ENCODE measurements at regions not wholly inside any gene's neighbourhood (a gene's known extent, or its start where the extent isn't known, plus 50 kb on each side); places are given as distances from the start of the nearest gene placed in this dataset.

DNA sequence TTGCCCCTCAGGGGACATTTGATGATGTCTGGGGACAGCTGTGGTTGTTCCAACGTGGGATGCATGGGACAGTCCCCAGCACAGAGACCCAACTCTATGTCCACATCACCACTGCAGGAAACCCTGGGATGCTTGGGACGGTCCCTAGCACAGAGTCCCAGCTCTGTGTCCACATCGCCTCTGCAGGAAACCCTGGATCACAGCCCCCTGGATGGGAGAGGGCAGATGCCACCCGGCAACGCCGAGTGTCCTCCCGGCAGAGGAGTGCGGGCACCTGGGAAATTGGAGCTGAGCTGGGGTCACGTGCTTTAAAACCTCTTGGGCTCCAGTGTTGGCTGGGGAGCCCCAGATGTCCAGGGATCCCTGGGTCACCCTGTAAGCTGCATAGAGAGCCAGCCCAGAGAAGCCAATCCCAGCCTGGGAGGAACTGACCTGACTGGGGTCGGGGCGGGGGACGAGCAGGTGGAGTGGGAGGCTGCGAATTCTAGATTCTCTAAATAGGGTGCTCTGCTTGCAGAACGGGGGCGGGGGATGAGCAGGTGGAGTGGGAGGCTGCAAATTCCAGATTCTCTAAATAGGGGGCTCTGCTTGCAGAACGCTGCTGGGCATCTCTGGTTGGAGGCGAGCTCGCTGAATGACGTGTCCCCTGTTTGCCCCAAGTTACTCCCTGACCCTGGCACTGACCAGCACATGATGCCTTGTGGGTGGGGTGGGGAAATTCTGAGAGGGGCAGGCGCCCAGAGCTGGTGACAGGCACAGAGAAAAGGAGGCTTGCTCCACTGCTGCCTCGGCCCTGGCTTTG is 1197.8 kb downstream of the BRD1 start:
- TF ChIP-seq CTCF (IDR thresholded peaks at IDR 0.05) (no peak), POLR2AphosphoS5 (IDR thresholded peaks at IDR 0.05; ENCODE audit: low read depth, low read length) (no peak), TCF7L2 (IDR thresholded peaks at IDR 0.05; ENCODE audit: low read depth, low read length) (no peak), SIN3A (IDR thresholded peaks at IDR 0.05; ENCODE audit: borderline replicate concordance, insufficient read depth, low read depth, low read length) (no peak)
- TF ChIP-seq, protein P1, sequence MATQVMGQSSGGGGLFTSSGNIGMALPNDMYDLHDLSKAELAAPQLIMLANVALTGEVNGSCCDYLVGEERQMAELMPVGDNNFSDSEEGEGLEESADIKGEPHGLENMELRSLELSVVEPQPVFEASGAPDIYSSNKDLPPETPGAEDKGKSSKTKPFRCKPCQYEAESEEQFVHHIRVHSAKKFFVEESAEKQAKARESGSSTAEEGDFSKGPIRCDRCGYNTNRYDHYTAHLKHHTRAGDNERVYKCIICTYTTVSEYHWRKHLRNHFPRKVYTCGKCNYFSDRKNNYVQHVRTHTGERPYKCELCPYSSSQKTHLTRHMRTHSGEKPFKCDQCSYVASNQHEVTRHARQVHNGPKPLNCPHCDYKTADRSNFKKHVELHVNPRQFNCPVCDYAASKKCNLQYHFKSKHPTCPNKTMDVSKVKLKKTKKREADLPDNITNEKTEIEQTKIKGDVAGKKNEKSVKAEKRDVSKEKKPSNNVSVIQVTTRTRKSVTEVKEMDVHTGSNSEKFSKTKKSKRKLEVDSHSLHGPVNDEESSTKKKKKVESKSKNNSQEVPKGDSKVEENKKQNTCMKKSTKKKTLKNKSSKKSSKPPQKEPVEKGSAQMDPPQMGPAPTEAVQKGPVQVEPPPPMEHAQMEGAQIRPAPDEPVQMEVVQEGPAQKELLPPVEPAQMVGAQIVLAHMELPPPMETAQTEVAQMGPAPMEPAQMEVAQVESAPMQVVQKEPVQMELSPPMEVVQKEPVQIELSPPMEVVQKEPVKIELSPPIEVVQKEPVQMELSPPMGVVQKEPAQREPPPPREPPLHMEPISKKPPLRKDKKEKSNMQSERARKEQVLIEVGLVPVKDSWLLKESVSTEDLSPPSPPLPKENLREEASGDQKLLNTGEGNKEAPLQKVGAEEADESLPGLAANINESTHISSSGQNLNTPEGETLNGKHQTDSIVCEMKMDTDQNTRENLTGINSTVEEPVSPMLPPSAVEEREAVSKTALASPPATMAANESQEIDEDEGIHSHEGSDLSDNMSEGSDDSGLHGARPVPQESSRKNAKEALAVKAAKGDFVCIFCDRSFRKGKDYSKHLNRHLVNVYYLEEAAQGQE (IDR thresholded peaks at IDR 0.05; ENCODE audit: insufficient read depth in 1 of 2, low read depth in 2 of 2, low read length in 1 of 2): no peak

Measured in Panc1 (cell line).